ENCODE measurements at regions not wholly inside any gene's neighbourhood (a gene's known extent, or its start where the extent isn't known, plus 50 kb on each side); places are given as distances from the start of the nearest gene placed in this dataset.

DNA sequence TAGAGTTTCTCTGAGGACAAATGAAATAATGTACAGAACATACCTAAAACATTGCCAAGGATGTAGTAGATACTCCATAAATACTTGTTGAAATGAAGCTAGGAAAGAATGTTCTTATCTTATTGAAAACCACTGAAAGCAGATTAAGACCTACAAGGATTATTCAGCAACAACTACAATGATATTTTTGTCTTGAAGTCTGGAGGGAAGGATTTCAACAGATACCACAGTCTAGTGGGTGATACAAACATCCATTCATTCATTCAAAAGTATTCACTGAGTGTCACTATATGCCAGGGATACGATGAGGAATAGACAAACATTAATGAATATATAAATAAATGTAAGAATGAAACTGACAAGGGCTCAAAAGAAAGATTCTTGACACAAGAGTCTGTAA is 74.7 kb upstream of the THBS1 start:
- H3K4me2 ChIP-seq (ENCODE audit: low read depth, low read length, poor library complexity, severe bottlenecking) = no peak overlapping the region
- no peak overlapping the region for H3K27ac ChIP-seq (ENCODE audit: low read depth, low read length)
- no peaks in the 10 kb centered on the region for H4K20me1 ChIP-seq (ENCODE audit: low read depth, low read length)
- no peaks in the 10 kb centered on the region for H3K9me2 ChIP-seq (replicated peaks; ENCODE audit: insufficient read depth, low read length)
- H3K9me3 ChIP-seq (ENCODE audit: insufficient read depth, low read length) = no peaks in the 10 kb centered on the region
- H3K27me3 ChIP-seq (ENCODE audit: low read length) = no peaks in the 10 kb centered on the region
- no peak overlapping the region for H3K4me3 ChIP-seq (ENCODE audit: insufficient read depth, low read length, poor library complexity, severe bottlenecking)
- no peak for TF ChIP-seq EZH2phosphoT487 (conservative IDR thresholded peaks at IDR 0.05; ENCODE audit: low read length)
- TF ChIP-seq, protein P1, sequence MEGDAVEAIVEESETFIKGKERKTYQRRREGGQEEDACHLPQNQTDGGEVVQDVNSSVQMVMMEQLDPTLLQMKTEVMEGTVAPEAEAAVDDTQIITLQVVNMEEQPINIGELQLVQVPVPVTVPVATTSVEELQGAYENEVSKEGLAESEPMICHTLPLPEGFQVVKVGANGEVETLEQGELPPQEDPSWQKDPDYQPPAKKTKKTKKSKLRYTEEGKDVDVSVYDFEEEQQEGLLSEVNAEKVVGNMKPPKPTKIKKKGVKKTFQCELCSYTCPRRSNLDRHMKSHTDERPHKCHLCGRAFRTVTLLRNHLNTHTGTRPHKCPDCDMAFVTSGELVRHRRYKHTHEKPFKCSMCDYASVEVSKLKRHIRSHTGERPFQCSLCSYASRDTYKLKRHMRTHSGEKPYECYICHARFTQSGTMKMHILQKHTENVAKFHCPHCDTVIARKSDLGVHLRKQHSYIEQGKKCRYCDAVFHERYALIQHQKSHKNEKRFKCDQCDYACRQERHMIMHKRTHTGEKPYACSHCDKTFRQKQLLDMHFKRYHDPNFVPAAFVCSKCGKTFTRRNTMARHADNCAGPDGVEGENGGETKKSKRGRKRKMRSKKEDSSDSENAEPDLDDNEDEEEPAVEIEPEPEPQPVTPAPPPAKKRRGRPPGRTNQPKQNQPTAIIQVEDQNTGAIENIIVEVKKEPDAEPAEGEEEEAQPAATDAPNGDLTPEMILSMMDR (IDR thresholded peaks at IDR 0.05; ENCODE audit: insufficient read depth, low read length, poor library complexity, severe bottlenecking) = no peak
- H3K9ac ChIP-seq (ENCODE audit: low read length) = no peak overlapping the region
- H3F3A ChIP-seq (ENCODE audit: insufficient read depth) = no peaks in the 10 kb centered on the region
- H3K79me2 ChIP-seq (ENCODE audit: insufficient read depth, low read length) = no peaks in the 10 kb centered on the region
- H3K36me3 ChIP-seq (ENCODE audit: low read length) = no peaks in the 10 kb centered on the region
- H2AFZ ChIP-seq (ENCODE audit: low read depth, low read length, severe bottlenecking) = no peak overlapping the region

DNA sequence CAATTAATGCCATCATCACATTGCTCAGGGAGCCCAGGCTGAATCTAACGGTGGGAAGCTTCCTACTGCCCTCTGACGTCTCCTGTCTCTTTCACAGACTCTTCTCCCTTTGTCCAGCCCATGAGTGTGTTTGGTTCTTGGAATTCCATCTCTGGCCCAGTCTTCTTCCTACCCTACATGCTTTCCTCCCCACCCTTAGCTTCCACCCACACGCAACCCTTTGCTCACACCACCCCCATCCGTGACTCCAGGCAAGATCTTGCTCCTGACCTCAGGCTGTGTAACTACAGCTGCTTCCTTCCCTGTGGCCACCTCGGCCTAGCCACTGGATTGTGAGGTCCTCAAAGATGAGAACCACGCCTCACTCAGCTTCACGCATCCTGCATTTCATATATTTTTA is 72.3 kb upstream of the THBS1 start:
- no peaks in the 10 kb centered on the region for H3K36me3 ChIP-seq (ENCODE audit: low read length)
- H3K27me3 ChIP-seq (ENCODE audit: low read length) = no peaks in the 10 kb centered on the region
- no peaks in the 10 kb centered on the region for H3K9me3 ChIP-seq (ENCODE audit: insufficient read depth, low read length)
- TF ChIP-seq, protein P1 (IDR thresholded peaks at IDR 0.05; ENCODE audit: insufficient read depth, low read length, poor library complexity, severe bottlenecking) = no peak
- no peak for TF ChIP-seq EZH2phosphoT487 (conservative IDR thresholded peaks at IDR 0.05; ENCODE audit: low read length)
- H3K4me3 ChIP-seq (ENCODE audit: insufficient read depth, low read length, poor library complexity, severe bottlenecking) = no peak overlapping the region
- no peaks in the 10 kb centered on the region for H4K20me1 ChIP-seq (ENCODE audit: low read depth, low read length)
- no peaks in the 10 kb centered on the region for H3K79me2 ChIP-seq (ENCODE audit: insufficient read depth, low read length)
- H3F3A ChIP-seq (ENCODE audit: insufficient read depth) = no peaks in the 10 kb centered on the region
- H2AFZ ChIP-seq (ENCODE audit: low read depth, low read length, severe bottlenecking) = no peak overlapping the region
- H3K27ac ChIP-seq (ENCODE audit: low read depth, low read length) = no peak overlapping the region
- no peak overlapping the region for H3K4me2 ChIP-seq (ENCODE audit: low read depth, low read length, poor library complexity, severe bottlenecking)
- no peaks in the 10 kb centered on the region for H3K9me2 ChIP-seq (replicated peaks; ENCODE audit: insufficient read depth, low read length)
- no peak overlapping the region for H3K9ac ChIP-seq (ENCODE audit: low read length)

DNA sequence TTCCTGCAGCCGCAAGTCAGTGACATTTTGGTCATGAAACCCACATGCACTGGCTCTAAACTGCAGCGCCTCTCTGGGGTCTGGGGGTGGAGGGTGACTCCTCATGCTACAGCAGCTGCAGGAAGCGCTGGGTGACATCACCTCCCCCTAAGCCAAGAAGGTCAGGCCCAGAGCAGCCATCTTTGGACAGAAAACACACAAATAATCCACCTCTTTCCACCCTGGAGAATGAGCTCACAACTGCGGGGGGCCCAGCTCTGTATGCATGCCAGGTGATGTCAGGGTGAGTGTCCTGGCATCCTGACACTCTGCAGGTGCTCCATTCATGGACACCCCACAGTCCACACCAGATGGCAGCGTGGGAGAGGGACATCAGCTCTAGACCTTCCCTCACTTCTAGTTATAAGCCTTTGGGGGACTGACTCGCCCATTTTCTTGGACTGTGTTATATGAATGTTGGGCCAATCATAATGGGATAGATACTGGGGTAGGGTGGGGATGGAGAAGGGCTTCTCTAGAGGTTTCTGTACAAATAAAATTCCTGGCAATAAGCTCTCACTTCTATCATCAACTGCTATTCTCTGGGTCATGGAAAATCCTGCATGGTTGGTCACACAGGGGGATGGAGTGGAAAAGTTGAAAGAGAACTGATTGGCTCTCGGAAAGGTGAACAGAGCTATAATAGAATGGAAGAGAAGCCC is 70.7 kb upstream of the THBS1 start:
- Histone ChIP-seq H2AFZ (ENCODE audit: low read depth, low read length, severe bottlenecking) (no peak overlapping the region), H3K27ac (ENCODE audit: low read depth, low read length) (no peak overlapping the region), H3K27me3 (ENCODE audit: low read length) (no peaks in the 10 kb centered on the region), H3K36me3 (ENCODE audit: low read length) (no peaks in the 10 kb centered on the region), H3K9me3 (ENCODE audit: insufficient read depth, low read length) (no peaks in the 10 kb centered on the region), H3F3A (ENCODE audit: insufficient read depth) (no peaks in the 10 kb centered on the region), H3K4me3 (ENCODE audit: insufficient read depth, low read length, poor library complexity, severe bottlenecking) (no peak overlapping the region), H3K9me2 (replicated peaks; ENCODE audit: insufficient read depth, low read length) (no peaks in the 10 kb centered on the region), H3K9ac (ENCODE audit: low read length) (no peak overlapping the region), H4K20me1 (ENCODE audit: low read depth, low read length) (no peaks in the 10 kb centered on the region), H3K4me2 (ENCODE audit: low read depth, low read length, poor library complexity, severe bottlenecking) (no peak overlapping the region), H3K79me2 (ENCODE audit: insufficient read depth, low read length) (no peaks in the 10 kb centered on the region)
- TF ChIP-seq, protein P1 (IDR thresholded peaks at IDR 0.05; ENCODE audit: insufficient read depth, low read length, poor library complexity, severe bottlenecking) = no peak
- no peak for TF ChIP-seq EZH2phosphoT487 (conservative IDR thresholded peaks at IDR 0.05; ENCODE audit: low read length)

Measured in SU-DHL-6 (cell line).